ENCODE measurements at regions not wholly inside any gene's neighbourhood (a gene's known extent, or its start where the extent isn't known, plus 50 kb on each side); places are given as distances from the start of the nearest gene placed in this dataset.

DNA sequence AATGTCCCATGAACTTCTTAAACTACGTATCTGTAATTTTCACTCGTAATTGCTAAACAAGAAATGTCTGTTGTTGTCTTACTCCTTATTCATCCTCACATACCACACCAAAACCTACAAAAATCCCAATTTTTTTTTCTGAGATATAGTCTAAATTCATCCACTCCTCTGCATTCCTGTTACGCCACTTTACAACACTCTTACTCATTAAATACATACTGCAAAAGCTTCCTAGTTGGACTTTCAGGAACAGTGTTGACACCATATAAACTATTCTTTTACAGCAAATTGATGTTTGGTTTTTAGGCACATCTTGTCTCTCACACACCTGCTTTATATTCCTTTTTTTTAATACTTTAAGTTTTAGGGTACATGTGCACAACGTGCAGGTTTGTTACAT is 934.9 kb upstream of the CADM2 start:
- H3K4me2 ChIP-seq (ENCODE audit: low read length): no peak overlapping the region
- H3K9me2 ChIP-seq (ENCODE audit: insufficient read depth, low read length): no peaks in the 10 kb centered on the region
- no peak for DNase-seq (ENCODE audit: low spot score)
- BruUV-seq (replicated peaks): no TSS peak
- H3K27ac ChIP-seq (ENCODE audit: low read depth, low read length, poor library complexity, severe bottlenecking): no peak overlapping the region
- H3K36me3 ChIP-seq (ENCODE audit: insufficient read depth, low read length): no peaks in the 10 kb centered on the region
- no peak overlapping the region for H3K4me3 ChIP-seq (ENCODE audit: low read depth, low read length, poor library complexity, severe bottlenecking)
- no peaks in the 10 kb centered on the region for H3K79me2 ChIP-seq (ENCODE audit: insufficient read depth, low read depth, low read length)
- no peak for TF ChIP-seq EZH2phosphoT487 (IDR thresholded peaks at IDR 0.05; ENCODE audit: borderline replicate concordance, low read depth, low read length)
- no peak for TF ChIP-seq CTCF (conservative IDR thresholded peaks at IDR 0.05; ENCODE audit: low read length)
- no peaks in the 10 kb centered on the region for H3K4me1 ChIP-seq (ENCODE audit: insufficient read depth, low read length, poor library complexity, severe bottlenecking)
- intact Hi-C loops (cut with micrococcal nuclease; ENCODE audit: unreplicated experiment): no loop called here
- ChIA-PET CTCF (ENCODE audit: unreplicated experiment) (no interaction called here), POLR2A (no interaction called here)
- H4K20me1 ChIP-seq (ENCODE audit: insufficient read depth, low read length): no peaks in the 10 kb centered on the region
- H2AFZ ChIP-seq (ENCODE audit: low read length): no peak overlapping the region
- no peaks in the 10 kb centered on the region for H3K9me3 ChIP-seq (ENCODE audit: low read length)

- ChIA-PET CTCF (ENCODE audit: unreplicated experiment) (no interaction called here), POLR2A (interaction anchor here (0.7 kb wide), 1 partner anchor 729 kb away, joined by 3 read pairs; no protein-coding TSS in a partner anchor)
- no peaks in the 10 kb centered on the region for H3K9me3 ChIP-seq (ENCODE audit: low read length)
- H2AFZ ChIP-seq (ENCODE audit: low read length): no peak overlapping the region
- H3K9me2 ChIP-seq (ENCODE audit: insufficient read depth, low read length): no peaks in the 10 kb centered on the region
- H4K20me1 ChIP-seq (ENCODE audit: insufficient read depth, low read length): no peaks in the 10 kb centered on the region
- no peaks in the 10 kb centered on the region for H3K36me3 ChIP-seq (ENCODE audit: insufficient read depth, low read length)
- H3K4me3 ChIP-seq (ENCODE audit: low read depth, low read length, poor library complexity, severe bottlenecking): no peak overlapping the region
- BruUV-seq (replicated peaks): no TSS peak
- no peak overlapping the region for H3K4me2 ChIP-seq (ENCODE audit: low read length)
- no peaks in the 10 kb centered on the region for H3K79me2 ChIP-seq (ENCODE audit: insufficient read depth, low read depth, low read length)
- intact Hi-C loops (cut with micrococcal nuclease; ENCODE audit: unreplicated experiment): no loop called here
- DNase-seq (ENCODE audit: low spot score): no peak
- H3K27ac ChIP-seq (ENCODE audit: low read depth, low read length, poor library complexity, severe bottlenecking): no peak overlapping the region
- H3K4me1 ChIP-seq (ENCODE audit: insufficient read depth, low read length, poor library complexity, severe bottlenecking): no peaks in the 10 kb centered on the region
- no peak for TF ChIP-seq EZH2phosphoT487 (IDR thresholded peaks at IDR 0.05; ENCODE audit: borderline replicate concordance, low read depth, low read length)
- no peak for TF ChIP-seq CTCF (conservative IDR thresholded peaks at IDR 0.05; ENCODE audit: low read length)
Measured at GRCh38 chr3:84039099-84039498, 919.7 kb upstream of the CADM2 start.

DNA sequence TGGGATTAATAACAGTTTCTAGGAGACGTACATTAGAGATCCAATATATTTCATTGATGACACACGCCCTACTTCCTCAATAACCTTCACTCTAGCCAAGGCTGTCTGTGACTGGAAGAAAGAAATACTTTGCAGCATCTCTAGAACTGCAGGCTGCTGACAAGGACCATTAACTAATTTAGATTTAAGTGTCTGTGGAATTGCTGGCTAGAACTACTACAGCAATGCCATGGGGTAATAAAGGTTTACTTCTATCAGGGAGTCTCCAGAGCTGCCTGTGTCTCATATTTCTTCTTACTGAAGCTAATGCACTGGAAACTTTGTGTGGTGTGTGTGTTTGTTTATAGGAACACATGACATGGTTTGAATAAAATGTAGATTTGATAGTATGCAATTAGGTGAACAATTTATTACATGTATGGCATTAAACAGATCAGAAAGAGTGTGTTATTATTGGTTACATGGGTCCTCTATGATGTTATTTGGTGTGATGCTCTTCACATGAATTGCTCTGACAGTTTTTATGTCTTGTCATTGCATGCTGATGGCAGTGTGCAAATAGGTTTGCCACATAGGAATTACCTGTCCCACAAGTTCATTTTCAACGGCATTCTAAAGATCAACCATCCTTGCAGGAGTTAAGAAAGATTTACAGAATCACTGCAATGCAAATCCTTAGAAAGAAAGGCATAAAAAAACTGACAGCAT is 916.2 kb upstream of the CADM2 start:
- Histone ChIP-seq H3K9me2 (ENCODE audit: insufficient read depth, low read length) (no peaks in the 10 kb centered on the region), H3K9me3 (ENCODE audit: low read length) (no peaks in the 10 kb centered on the region), H3K4me3 (ENCODE audit: low read depth, low read length, poor library complexity, severe bottlenecking) (no peak overlapping the region), H3K4me2 (ENCODE audit: low read length) (no peak overlapping the region), H2AFZ (ENCODE audit: low read length) (no peak overlapping the region), H3K36me3 (ENCODE audit: insufficient read depth, low read length) (no peaks in the 10 kb centered on the region), H3K4me1 (ENCODE audit: insufficient read depth, low read length, poor library complexity, severe bottlenecking) (no peaks in the 10 kb centered on the region), H3K27ac (ENCODE audit: low read depth, low read length, poor library complexity, severe bottlenecking) (no peak overlapping the region), H4K20me1 (ENCODE audit: insufficient read depth, low read length) (no peaks in the 10 kb centered on the region), H3K79me2 (ENCODE audit: insufficient read depth, low read depth, low read length) (no peaks in the 10 kb centered on the region)
- ChIA-PET POLR2A (no interaction called here), CTCF (ENCODE audit: unreplicated experiment) (no interaction called here)
- intact Hi-C loops (cut with micrococcal nuclease; ENCODE audit: unreplicated experiment): no loop called here
- DNase-seq (ENCODE audit: low spot score): no peak
- TF ChIP-seq EZH2phosphoT487 (IDR thresholded peaks at IDR 0.05; ENCODE audit: borderline replicate concordance, low read depth, low read length) (no peak), CTCF (conservative IDR thresholded peaks at IDR 0.05; ENCODE audit: low read length) (no peak)
- BruUV-seq (replicated peaks): no TSS peak

Measured in OCI-LY7 (cell line).